Activated B cell treated with CpG ODN at 0.5 μM for 24 hours (primary cell): ENCODE measurements at regions not wholly inside any gene's neighbourhood (a gene's known extent, or its start where the extent isn't known, plus 50 kb on each side); places are given as distances from the start of the nearest gene placed in this dataset.

Experiments
- ATAC-seq: fragments of 200-7000 bp; cut with Tn5 transposase; one replicate; pipeline ENCODE4 v1.10.0; 2021; ENCODE audit warnings: low read depth, mild to moderate bottlenecking, moderate library complexity
- CTCF ChIA-PET: fragments of 350-600 bp; sonication (Branson Sonifier 250); formaldehyde crosslinking; loops from one replicate; lab custom pipeline; 2021; ENCODE audit warnings: antibody characterized with exemption; lab: Charles Lee
- POLR2A ChIA-PET: fragments of 350-600 bp; sonication (Branson Sonifier 250); formaldehyde crosslinking; loops from one replicate; lab custom pipeline; 2021; ENCODE audit warnings: antibody characterized with exemption; lab: Charles Lee
- DNase-seq: peaks from one replicate; pipeline ENCODE4 v3.0.0; 2022
- H3K27ac Mint-ChIP-seq: one replicate; pipeline ENCODE4 v1.8.0; 2020; ENCODE audit warnings: mixed read lengths
- H3K27me3 Mint-ChIP-seq: one replicate; pipeline ENCODE4 v1.8.0; 2021; ENCODE audit warnings: mixed read lengths
- H3K36me3 Mint-ChIP-seq: one replicate; pipeline ENCODE4 v1.8.0; 2021; ENCODE audit warnings: low read depth, mixed read lengths
- H3K4me1 Mint-ChIP-seq: one replicate; pipeline ENCODE4 v1.8.0; 2021; ENCODE audit warnings: mixed read lengths
- H3K4me3 Mint-ChIP-seq: one replicate; pipeline ENCODE4 v1.8.0; 2020; ENCODE audit warnings: mild to moderate bottlenecking, mixed read lengths
- H3K9me3 Mint-ChIP-seq: one replicate; pipeline ENCODE4 v1.8.0; 2020; ENCODE audit warnings: mixed read lengths
- CTCF ChIP-seq: fragments of 200-600 bp; IDR thresholded peaks from one replicate; pipeline ENCODE4 v1.8.0; 2022; ENCODE audit warnings: antibody characterized with exemption, mild to moderate bottlenecking
- intact Hi-C: fragments of 100-400 bp; cut with micrococcal nuclease; formaldehyde crosslinking; loops from one replicate; pipeline ENCODE4 v1.15.1; 2024

- no peak for TF ChIP-seq CTCF
- no peaks in the 10 kb centered on the region for H3K4me1 Mint-ChIP-seq
- no peaks in the 10 kb centered on the region for H3K36me3 Mint-ChIP-seq
- ChIA-PET POLR2A (no interaction called here), CTCF (interaction anchor here (0.5 kb wide), 1 partner anchor 116 kb away, joined by 3 read pairs; no protein-coding TSS in a partner anchor)
- H3K9me3 Mint-ChIP-seq = no peaks in the 10 kb centered on the region
- intact Hi-C loops = no loop called here
- no peak overlapping the region for H3K27ac Mint-ChIP-seq
- ATAC-seq = no peak
- no peak overlapping the region for H3K4me3 Mint-ChIP-seq
- no peak for DNase-seq
- H3K27me3 Mint-ChIP-seq = peaks cover 14% of the 10 kb centered on the region
Measured at GRCh38 chr6:4698901-4699659, 77.1 kb upstream of the CDYL start.

- DNase-seq = no peak
- H3K4me1 Mint-ChIP-seq = peaks cover 4% of the 10 kb centered on the region
- ChIA-PET POLR2A (no interaction called here), CTCF (no interaction called here)
- no peaks in the 10 kb centered on the region for H3K36me3 Mint-ChIP-seq
- no peak overlapping the region for H3K27ac Mint-ChIP-seq
- ATAC-seq = no peak
- peaks cover 16% of the 10 kb centered on the region for H3K27me3 Mint-ChIP-seq
- no peak overlapping the region for H3K4me3 Mint-ChIP-seq
- peaks cover 7% of the 10 kb centered on the region for H3K9me3 Mint-ChIP-seq
- intact Hi-C loops = no loop called here
- no peak for TF ChIP-seq CTCF
Measured at GRCh38 chr6:4693173-4693970, 82.8 kb upstream of the CDYL start.

GRCh38 chr6:4692664-4693063 is 83.5 kb upstream of the CDYL start:
- H3K4me3 Mint-ChIP-seq = no peak overlapping the region
- H3K36me3 Mint-ChIP-seq = no peaks in the 10 kb centered on the region
- H3K27ac Mint-ChIP-seq = no peak overlapping the region
- peaks cover 4% of the 10 kb centered on the region for H3K4me1 Mint-ChIP-seq
- CTCF ChIA-PET = no interaction called here
- TF ChIP-seq CTCF = no peak
- H3K27me3 Mint-ChIP-seq = peaks cover 18% of the 10 kb centered on the region
- POLR2A ChIA-PET = no interaction called here
- DNase-seq (no peak), ATAC-seq (no peak)
- intact Hi-C loops = no loop called here
- peaks cover 7% of the 10 kb centered on the region for H3K9me3 Mint-ChIP-seq

- intact Hi-C loops = no loop called here
- TF ChIP-seq CTCF = no peak
- Mint-ChIP-seq H3K4me3 (no peak overlapping the region), H3K4me1 (peaks cover under 1% of the 10 kb centered on the region), H3K36me3 (no peaks in the 10 kb centered on the region), H3K9me3 (peaks cover 7% of the 10 kb centered on the region), H3K27me3 (peaks cover 13% of the 10 kb centered on the region), H3K27ac (no peak overlapping the region)
- DNase-seq (no peak), ATAC-seq (no peak)
- CTCF ChIA-PET = no interaction called here
- POLR2A ChIA-PET = no interaction called here
Measured at GRCh38 chr6:4687989-4688947, 87.9 kb upstream of the CDYL start.
